ENCODE measurements at regions not wholly inside any gene's neighbourhood (a gene's known extent, or its start where the extent isn't known, plus 50 kb on each side); places are given as distances from the start of the nearest gene placed in this dataset.
A peak's percentile ranks its signal among the peaks of the same experiment; 100 is the strongest.
"Not testable (repeated sequence)": the region's sequence is repeated elsewhere in the genome, so short reads cannot be mapped to it uniquely, and the experiment has no call there.

DNA sequence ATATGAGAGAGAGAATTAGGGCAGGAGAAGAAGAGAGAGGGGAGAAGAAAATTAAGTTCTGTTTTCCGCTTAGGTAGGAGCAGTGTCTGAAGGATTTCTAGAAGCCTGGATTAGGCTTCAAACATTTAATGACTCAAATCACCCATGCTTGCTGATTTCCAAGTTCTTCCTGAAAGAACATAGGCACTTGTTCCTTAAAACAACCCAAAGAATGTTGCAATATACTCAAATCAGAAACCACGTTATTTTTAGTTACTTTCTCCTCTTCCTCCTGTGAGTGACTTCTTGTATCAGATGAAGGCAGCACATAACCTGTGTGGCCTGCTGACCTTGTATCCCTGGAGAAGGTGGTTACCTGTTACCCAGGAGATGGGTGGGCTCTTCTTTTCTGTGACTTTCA lies 351.5 kb upstream of the KLF4 start:
- DNase-seq = no peak

DNA sequence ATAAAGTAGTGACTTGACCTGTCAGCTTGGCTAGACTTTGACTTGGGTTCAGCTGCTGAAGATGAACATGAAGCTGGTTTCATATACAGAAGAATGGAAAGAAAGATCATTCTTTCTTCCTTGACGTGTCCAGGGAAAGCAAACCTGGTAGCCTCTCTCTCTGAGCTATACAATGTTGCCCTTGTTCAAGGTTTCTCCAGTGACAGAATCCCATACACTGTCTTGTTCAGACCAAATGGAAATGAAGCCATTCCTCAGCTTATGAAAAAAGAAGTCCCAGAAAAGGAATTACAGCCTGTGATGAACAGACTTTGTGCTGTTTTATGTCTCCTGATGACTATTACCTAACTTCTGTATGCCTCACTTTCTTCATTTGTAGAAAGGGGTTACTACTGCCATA lies 349.8 kb upstream of the KLF4 start:
- DNase-seq = no peak

DNA sequence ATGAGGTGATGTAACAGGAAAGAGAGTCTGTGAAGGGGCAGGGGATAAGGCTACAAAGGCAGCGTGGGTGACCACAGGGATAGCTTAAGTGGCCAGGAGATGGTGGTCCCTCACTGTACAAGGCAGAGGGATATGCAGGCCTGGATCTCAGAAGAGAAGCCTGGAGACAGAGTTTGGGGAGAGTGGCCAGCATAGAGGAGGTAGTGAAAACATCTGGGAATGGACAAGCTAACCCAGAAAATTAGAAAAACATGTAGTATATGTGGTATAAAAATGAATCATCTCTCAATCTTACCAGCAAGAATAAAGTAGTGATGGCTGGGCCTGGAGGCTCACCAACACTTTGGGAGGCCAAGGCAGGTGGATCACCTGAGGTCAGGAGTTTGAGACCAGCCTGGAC lies 349.2 kb upstream of the KLF4 start:
- no peak for DNase-seq

- no peak for DNase-seq
Observed at GRCh38 chr9:107836300-107836699, 346.7 kb upstream of the KLF4 start.

GRCh38 chr9:107833295-107833694 lies 343.7 kb upstream of the KLF4 start:
- DNase-seq = no peak

DNA sequence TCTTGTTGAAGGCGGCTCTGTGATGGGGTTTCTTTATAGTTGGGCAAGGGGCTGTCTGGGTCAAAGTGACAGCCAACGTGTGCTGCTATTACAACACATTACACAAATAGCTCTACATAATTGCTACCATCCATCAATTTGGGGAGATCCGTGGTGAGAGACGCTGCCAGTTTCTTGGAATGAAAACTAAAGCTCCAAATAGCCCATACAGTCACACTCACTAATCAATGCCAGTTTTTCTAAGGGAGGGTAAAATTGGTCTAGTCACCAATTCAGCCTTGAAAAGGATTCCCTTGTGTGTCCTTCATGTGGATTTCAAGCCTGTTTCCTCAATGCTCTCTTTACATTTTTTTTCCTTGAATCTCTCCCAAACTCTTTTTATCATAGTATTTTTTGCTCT lies 343.3 kb upstream of the KLF4 start:
- no peak for DNase-seq

GRCh38 chr9:107830479-107830878 lies 340.9 kb upstream of the KLF4 start:
- DNase-seq = no peak

- DNase-seq = no peak
Observed at GRCh38 chr9:107827884-107828283, 338.3 kb upstream of the KLF4 start.

GRCh38 chr9:107827304-107827703 lies 337.7 kb upstream of the KLF4 start:
- no peak for DNase-seq

- not testable (repeated sequence) for DNase-seq
Observed at GRCh38 chr9:107826688-107826983, 337.1 kb upstream of the KLF4 start.

DNA sequence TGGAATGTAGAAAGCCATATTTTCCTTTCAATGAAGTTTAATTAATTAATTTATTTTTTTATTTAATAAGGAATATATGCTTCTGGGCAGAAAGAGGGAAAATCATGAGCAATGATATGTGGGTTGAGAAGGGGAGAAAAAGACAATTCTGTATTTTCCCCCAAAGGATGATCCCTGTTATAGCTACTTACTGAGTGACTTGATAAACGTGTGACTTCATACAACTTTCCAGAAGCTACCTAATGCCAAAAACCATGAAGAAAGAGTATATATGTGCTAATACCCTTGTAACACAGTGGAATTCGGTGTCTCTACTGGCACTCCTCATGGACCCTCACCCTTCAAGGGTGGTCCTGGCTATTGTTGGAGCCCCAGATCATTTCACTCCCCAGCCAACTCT lies 335.0 kb upstream of the KLF4 start:
- no peak for DNase-seq

DNA sequence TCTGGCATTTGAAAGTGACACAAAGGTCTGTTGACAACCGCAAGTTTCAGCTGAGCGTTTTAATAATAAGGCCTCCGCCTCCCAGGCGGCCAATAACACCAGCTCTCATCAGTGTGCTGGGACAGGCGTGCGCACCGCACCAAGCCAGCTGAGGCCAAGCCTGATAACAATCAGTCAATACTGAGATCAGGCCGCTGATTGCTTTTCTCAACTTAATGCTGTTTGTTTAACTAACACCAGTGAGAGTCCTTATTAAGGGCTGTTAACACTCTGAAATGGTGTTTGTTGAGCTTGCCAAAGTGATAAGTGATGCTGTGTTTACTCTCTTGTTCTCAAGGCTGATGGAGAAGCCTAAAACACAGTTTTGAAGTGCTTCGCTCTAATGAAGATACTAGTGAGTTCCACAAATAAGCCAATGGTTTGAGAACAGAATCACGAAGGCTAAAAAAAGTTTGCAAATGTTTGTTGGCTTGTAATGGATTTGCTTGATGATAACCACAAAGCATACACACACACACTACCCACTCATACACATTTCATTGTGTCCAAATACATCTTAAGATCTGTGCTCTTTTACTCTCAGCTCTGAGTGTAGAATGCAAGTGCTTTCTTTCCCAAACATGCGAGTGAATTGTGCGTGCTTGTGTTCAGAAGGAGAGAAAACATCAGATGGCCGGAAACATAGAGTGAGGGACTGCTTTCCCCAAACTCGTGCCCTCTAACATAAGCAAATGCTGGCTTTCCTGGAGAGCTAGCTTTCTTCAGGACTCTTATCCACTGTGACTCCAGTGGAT lies 330.4 kb upstream of the KLF4 start:
- DNase-seq = peak; percentile 35

DNA sequence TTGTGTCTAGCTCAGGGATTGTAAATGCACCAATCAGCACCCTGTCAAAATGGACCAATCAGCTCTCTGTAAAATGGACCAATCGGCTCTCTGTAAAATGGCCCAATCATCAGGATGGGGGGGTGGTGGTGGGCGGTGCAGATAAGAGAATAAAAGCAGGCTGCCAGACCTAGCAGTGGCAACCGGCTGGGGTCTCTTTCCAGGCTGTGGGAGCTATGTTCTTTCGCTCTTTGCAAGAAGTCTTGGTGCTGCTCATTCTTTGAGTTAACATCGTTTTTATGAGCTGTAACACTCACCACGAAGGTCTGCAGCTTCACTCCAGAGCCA lies 328.9 kb upstream of the KLF4 start:
- not testable (repeated sequence) for DNase-seq

DNA sequence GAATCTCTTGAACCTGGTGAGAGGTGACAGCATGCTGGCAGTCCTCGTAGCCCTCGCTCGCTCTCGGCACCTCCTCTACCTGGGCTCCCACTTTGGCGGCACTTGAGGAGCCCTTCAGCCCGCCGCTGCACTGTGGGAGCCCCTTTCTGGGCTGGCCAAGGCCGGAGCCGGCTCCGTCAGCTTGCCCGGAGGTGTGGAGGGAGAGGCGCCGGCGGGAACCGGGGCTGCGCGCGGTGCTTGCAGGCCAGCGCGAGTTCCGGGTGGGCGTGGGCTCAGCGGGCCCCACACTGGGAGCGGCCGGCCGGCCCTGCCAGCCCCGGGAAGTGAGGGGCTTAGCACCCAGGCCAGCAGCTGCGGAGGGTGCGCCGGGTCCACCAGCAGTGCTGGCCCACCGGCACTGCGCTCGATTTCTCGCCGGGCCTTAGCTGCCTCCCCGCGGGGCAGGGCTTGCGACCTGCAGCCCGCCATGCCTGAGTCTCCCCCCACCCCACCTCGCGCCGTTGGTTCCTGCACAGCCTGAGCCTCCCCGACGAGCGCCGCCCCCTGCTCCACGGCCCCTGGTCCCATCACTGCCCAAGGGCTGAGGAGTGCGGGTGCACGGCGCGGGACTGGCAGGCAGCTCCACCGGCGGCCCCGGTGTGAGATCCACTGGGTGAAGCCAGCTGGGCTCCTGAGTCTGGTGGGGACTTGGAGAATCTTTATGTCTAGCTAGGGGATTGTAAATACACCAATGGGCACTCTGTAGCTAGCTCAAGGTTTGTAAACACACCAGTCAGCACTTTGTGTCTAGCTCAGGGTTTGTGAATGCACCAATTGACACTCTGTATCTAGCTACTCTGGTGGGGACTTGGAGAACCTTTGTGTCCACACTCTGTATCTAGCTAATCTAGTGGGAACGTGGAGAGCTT lies 328.3 kb upstream of the KLF4 start:
- not testable (repeated sequence) for DNase-seq

DNA sequence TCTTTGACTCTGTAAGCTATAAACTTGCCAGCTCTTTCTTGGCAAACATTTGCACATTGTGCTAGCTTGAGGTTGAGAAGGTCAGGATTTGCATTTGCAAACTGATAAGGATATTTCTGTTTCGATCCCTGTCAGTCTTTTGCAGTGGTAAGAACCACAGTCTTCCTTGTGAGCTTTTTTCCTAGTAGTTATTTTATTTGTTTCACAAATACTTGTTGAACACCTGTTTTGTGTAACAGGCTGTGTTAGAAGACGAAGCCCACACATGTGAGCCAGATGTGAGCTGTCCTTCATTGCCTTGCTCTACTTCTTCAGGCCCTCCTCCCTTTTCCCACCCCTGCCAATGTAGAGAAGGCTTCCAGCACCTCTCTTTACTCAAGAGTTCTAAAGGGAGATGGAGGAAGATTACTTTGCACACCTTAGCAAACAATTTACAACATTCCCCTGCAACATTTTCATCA lies 327.0 kb upstream of the KLF4 start:
- DNase-seq = no peak

DNA sequence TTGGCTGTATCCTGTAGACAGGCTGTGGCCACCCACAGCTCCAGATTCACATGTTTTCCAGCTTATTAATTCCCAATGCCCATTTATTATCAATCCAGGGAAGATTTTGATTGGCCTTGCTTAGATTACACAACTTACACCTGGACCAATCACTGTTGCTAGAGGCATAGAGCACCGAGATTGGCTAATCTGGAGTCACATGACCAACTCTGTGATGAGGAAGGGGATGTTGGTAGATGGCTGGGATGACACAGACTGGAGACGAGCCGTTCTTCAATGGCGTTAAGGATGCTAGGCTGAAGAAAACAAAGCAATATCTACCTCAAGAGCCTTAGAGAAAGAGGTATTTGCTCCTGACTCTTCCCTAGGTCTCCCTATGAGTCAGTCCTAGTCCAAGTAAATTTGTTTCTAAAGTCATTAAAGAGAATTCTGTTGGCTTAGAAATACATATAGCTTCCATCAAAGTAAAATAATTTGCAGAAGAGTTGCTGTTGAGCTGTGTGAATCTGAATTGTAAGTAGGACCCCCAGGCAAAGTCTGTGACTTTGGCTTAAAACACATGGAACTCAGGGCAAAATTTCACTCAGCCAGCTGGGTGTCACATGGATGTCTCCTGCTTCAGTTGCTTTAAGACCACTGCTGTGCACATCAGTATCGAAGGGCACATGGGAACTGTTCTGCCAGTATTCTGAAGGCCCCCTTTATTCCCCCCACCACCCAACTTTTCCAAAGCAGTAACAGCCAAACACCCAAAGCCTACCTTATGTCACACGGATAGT lies 326.4 kb upstream of the KLF4 start:
- no peak for DNase-seq

GRCh38 chr9:107813287-107813686 lies 323.7 kb upstream of the KLF4 start:
- DNase-seq = no peak

DNA sequence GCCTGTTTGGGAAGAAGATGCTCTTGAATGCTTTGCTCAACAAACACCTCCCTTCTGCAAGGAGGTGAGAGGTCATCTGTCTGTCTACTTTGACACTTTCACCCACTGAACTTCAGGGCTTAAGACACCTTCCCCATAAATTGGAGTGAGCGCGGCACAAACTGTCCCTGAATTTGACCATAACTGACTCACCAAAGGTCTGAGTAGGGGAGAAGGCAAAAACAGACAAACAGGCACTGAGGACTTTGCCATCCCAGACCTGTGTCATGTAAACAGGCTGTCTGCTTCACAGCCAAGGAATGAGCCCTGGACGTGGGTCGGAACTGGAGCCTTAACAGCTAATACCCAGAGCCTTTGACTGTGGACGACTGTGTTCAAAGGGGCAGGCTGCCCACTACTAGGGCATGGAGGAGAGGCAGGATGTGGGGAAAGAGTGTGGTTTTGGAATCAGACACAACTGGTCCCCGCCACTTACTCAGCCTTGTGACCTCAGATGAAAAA lies 320.9 kb upstream of the KLF4 start:
- DNase-seq = no peak

GRCh38 chr9:107809871-107810460 lies 320.4 kb upstream of the KLF4 start:
- DNase-seq = no peak

DNA sequence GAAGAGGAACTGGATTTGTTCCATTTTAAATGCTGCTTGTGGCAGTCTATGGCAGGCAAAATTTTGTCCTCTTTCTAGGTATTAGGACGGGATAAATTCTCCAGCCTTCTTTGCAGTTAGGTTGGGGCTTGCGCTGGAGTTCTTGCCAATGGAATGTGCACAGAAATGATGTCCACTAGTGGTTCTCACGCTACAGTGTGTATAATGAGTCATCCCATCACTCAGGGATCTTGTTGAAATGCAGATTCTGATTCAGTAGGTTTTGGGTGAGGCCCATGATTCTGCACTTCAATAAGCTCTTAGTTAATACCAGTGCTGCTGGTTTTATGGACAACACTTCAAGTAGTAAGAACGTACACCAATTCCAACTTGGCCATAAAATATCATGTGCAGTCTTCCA lies 317.6 kb upstream of the KLF4 start:
- DNase-seq = no peak

DNA sequence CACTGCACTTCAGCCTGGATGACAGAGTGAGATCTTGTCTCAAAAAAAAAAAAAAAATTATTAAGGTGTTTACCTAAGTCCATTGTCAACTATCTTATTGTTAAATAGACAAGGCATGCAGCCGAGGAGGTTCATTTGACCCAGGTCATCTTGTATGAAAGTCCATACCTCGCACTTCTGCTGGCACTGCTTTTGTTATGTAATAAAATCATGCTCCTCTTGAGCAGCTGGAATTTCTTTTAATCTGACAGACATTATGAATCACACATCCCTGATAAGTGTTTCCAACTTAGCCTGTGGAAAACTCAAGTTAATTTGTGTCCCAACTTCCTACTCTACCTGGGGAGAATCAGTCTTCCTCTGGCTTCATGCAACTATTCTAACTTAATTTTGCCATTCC lies 315.6 kb upstream of the KLF4 start:
- DNase-seq = no peak

GRCh38 chr9:107794259-107794658 lies 304.7 kb upstream of the KLF4 start:
- DNase-seq = no peak

DNA sequence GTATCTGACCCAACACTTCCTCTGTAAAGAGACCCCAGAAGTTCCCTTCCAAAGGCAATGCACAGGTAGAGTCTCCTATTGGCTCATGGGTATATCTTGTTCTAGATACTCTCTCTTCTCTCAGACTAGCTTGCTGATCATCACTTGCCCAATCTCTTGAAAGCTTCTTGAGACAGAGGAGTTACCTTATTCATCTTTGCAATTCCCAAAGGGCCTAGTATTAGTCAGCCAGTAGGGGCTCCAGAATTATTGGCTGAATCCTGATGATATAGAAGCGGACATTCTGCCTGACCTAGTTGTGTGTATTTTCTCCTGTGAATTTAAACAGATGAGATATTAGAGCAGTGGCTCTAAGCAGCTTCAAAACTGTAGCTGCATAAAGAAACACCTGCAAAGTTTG lies 304.0 kb upstream of the KLF4 start:
- DNase-seq = no peak
